IPS-18c (cell line): ENCODE measurements at regions not wholly inside any gene's neighbourhood (a gene's known extent, or its start where the extent isn't known, plus 50 kb on each side); places are given as distances from the start of the nearest gene placed in this dataset.
"Not testable (repeated sequence)": the region's sequence is repeated elsewhere in the genome, so short reads cannot be mapped to it uniquely, and the experiment has no call there.

Experiments
- H3K4me3 ChIP-seq: 2 replicates; pipeline ENCODE4 v1.7.0; 2013; ENCODE audit warnings: low read depth, mild to moderate bottlenecking, low read length, moderate library complexity; ENCODE audit not compliant: insufficient read depth
- H3K9me3 ChIP-seq: one replicate; pipeline ENCODE4 v1.6.1; 2013; ENCODE audit warnings: mild to moderate bottlenecking, low read length, moderate library complexity; ENCODE audit not compliant: control insufficient read depth, insufficient read depth

DNA sequence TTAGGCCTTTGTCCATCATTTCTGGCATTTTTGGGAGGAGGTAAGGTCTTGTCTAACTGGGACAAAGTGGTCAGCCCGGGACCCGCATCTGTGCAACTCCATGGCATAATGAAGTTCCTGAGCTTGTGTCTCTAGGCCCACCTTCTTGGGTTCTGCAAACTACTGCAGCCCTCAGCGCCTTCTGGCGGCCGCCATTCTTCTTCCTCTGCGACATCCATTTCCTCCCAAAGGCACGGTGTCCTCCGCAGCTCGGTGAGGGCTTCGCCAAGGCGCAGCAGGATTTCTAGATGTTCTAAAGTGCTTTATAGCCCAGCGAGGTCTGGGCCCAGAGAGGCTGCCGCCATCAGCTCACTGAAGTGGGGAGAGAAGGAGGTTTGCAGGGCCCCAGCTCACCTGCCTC is 134.4 kb upstream of the OR4E1 start:
- Histone ChIP-seq H3K4me3 (no peak overlapping the region), H3K9me3 (no peaks in the 10 kb centered on the region)

DNA sequence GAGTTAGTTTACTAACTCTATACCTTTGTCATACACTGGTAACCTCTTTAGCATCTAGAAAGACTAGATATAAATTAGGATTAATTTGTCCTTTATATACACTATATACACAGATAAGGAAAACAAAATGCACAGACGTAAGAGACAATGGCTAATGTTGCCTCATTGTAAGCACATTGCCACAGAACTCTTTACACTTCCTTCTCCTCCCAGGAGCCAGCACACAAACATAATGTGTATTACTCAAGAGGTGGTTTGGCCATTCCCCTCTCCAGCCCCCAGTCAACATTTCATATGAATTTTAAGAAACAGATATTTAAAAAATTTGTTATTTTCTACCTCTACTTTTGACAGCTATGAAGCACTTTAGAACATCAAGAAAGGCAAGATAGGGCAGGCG is 131.4 kb upstream of the OR4E1 start:
- Histone ChIP-seq H3K4me3 (no peak overlapping the region), H3K9me3 (no peaks in the 10 kb centered on the region)

DNA sequence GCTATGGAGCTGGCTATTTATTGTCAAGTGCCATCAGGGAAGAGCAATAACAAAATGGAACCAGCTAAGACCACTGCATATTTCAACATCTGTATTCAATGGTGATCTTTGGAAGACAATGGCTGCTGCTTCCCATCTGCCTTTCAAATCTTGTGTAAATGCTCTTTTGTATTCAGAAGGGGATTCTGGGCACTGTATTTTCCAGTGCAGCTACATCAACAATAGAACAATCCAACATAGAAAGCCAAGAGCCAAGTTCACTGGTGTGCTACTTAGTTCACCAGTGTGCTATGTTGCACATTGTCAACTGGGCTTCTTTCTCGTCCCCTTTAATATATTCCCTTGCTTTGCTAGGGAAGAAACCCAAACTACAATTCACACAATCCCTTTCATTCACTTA is 128.8 kb upstream of the OR4E1 start:
- Histone ChIP-seq H3K9me3 (no peaks in the 10 kb centered on the region), H3K4me3 (no peak overlapping the region)

DNA sequence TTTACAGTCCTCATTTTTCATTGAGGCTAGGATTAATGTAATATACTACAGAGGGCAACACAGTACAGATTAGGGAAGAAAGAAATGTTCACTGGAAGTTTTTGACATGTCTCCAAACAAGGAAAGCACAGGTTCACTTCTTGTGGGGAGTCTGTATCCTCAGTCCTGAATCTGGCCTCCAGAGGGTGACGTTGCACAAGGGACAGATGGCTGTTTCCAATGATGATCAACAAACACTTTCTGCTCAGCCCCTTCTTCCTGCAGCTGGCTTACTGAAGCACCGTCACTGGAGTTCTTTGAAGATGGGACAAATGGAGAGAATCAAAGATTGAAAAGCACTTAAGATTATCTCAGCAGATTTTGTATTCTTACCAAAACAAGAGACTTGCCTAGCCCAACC is 123.3 kb upstream of the OR4E1 start:
- Histone ChIP-seq H3K9me3 (no peaks in the 10 kb centered on the region), H3K4me3 (no peak overlapping the region)

- Histone ChIP-seq H3K9me3 (no peaks in the 10 kb centered on the region), H3K4me3 (no peak overlapping the region)
These were observed 121.8 kb upstream of the OR4E1 start for GRCh38 chr14:21795456-21795855.

DNA sequence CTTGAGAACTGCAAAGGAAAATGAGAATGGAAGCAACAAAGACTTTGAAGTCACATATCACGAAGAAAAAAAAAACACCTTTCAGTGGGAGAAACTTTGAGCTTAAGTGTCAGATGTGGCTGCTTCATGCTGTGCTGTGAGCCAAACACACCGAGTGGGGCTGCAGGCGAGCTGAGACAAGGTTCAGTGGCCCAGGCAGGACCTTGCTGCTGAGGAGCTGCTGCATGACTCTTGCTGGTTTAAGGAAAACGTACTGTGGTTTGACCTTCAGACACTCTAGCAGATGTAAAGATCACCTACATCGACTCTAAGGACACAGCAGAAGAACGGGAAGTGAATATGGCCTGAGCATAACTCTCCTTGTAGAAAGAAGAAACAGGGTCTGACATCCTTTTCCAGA is 118.1 kb upstream of the OR4E1 start:
- H3K9me3 ChIP-seq, result no peaks in the 10 kb centered on the region
- H3K4me3 ChIP-seq, result no peak overlapping the region

DNA sequence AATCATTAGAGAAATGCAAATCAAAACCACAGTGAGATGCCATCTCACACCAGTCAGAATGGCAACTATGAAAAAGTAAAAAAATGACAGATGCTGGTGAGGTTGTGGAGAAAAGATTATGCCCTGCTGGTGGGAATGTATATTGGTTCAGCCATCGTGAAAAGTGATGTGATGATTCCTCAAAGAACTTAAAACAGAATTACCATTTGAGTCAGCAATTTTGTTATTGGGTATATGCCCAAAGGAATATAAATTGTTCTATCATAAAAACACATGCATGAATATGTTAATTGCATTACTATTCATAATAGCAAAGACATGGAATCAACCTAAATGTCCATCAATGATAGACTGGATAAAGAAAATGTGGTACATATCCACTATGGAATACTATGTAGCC is 115.1 kb upstream of the OR4E1 start:
- H3K4me3 ChIP-seq, H3K9me3 ChIP-seq: not testable (repeated sequence)

GRCh38 chr14:21787242-21787641 is 113.6 kb upstream of the OR4E1 start:
- H3K4me3 ChIP-seq, H3K9me3 ChIP-seq: not testable (repeated sequence)

DNA sequence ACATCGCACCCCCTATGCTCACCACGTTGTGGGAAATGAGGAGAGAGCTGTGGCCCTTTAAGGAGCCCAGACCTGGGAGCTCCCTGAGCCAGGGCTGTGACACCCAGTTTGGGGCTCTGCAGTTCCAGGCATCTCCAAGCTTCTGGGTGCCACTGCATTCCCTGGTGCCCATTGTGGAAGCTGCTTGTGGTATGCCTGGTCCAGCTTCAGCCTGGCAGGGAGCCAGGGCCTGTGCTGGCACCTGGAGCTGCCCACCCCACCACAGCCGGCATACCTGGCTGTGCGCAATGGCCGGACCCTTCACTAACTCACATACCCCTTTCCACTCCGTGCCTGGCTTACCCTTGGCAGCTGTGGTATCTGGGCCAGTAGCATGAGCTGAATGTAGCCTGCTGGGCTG is 107.9 kb upstream of the OR4E1 start:
- Histone ChIP-seq H3K4me3 (no peak overlapping the region), H3K9me3 (peaks cover 5% of the 10 kb centered on the region)

DNA sequence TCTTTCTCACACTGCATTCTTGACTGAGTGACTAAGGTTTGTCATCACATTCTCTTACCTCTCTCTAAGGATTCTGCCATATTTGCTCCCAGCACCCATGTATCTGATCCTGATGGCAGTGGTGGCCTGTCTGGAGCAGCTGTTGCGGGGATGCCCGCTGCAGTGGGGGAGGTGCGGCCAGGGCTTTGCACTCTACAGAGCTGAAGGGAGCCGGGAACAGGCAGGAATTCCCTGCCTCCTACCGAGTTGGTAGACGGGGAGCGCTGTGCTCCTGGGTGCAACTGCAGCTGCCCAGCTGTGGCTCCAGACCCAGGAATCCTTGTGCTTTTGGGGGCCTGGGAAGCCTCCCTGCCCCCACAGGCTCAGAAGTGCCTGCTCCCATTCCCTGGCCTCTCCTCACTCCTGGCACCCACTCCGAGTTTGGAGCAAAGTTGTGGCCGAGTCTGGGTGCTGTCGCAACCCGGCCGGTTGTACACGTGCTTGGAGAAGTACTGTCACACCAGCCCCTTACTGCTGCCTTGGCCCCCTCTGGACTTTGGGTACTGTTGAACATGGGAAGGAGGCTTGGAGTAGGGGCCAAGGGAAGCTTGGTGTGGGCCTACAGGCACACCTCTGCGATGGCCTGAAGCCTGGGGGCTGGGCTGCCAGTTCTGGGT is 106.9 kb upstream of the OR4E1 start:
- no peak overlapping the region for H3K4me3 ChIP-seq

GRCh38 chr14:21771671-21772070 is 98.1 kb upstream of the OR4E1 start:
- Histone ChIP-seq H3K4me3 (no peak overlapping the region), H3K9me3 (no peaks in the 10 kb centered on the region)

More for the DNA sequence above, 106.9 kb upstream of the OR4E1 start:
- peaks cover 5% of the 10 kb centered on the region for H3K9me3 ChIP-seq

DNA sequence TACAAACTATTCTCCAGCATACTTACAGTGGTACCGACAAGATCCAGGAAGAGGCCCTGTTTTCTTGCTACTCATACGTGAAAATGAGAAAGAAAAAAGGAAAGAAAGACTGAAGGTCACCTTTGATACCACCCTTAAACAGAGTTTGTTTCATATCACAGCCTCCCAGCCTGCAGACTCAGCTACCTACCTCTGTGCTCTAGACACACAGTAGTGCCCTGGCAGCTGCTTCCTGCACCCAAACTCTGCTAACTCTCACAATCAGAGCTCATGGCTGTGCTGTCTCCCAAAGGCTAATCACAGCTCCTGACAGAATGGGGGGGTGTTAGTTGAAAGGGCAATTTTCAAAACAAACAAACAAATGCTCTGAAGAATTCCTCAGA is 95.2 kb upstream of the OR4E1 start:
- Histone ChIP-seq H3K9me3 (no peaks in the 10 kb centered on the region), H3K4me3 (no peak overlapping the region)

DNA sequence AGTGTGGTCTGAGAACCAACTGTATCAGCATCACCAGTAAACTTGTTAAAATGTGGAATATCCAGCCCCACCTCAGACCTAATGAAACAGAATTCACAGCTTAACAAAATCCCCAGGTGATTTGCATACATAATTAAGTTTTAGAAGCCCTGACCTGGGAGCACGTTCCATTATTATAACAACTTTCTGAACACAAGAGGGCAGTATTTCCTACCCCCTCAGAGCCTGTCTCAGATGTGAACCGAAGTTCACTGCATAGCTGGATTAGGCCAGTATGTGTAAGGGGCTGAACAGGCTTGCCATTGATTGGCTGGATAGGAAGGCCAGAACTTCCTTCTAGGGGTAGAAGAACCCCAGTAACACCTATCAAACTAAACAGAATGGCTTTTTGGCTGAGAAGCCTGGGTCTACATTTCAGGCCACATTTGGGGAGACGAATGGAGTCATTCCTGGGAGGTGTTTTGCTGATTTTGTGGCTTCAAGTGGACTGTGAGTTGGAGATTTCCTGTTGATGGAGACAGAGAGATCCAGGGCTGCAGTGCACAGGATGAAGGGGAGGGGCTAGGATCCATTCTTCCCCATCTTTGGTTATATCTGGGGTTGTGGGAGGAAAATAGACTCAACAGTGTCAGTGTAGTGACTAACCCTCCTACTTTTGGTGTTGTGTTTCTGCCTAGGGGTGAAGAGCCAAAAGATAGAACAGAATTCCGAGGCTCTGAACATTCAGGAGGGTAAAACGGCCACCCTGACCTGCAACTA is 94.7 kb upstream of the OR4E1 start:
- no peak overlapping the region for H3K4me3 ChIP-seq
- no peaks in the 10 kb centered on the region for H3K9me3 ChIP-seq

GRCh38 chr14:21760360-21760759 is 86.7 kb upstream of the OR4E1 start:
- H3K9me3 ChIP-seq, H3K4me3 ChIP-seq: not testable (repeated sequence)

DNA sequence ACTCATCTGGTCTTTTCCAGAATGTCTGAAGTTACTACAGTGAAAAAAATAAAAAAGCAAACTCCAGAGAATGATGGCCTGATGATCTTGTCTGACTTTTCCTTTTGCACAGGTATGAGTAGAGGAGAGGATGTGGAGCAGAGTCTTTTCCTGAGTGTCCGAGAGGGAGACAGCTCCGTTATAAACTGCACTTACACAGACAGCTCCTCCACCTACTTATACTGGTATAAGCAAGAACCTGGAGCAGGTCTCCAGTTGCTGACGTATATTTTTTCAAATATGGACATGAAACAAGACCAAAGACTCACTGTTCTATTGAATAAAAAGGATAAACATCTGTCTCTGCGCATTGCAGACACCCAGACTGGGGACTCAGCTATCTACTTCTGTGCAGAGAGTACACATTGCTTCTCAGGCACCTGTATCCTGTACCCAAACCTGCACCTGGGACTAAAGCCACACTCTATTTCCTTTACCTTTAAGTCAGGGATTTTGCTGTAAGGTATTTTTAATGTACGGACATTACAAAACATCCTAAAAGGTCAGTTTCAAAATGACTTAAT is 75.8 kb upstream of the OR4E1 start:
- no peak overlapping the region for H3K4me3 ChIP-seq
- H3K9me3 ChIP-seq, result no peaks in the 10 kb centered on the region

DNA sequence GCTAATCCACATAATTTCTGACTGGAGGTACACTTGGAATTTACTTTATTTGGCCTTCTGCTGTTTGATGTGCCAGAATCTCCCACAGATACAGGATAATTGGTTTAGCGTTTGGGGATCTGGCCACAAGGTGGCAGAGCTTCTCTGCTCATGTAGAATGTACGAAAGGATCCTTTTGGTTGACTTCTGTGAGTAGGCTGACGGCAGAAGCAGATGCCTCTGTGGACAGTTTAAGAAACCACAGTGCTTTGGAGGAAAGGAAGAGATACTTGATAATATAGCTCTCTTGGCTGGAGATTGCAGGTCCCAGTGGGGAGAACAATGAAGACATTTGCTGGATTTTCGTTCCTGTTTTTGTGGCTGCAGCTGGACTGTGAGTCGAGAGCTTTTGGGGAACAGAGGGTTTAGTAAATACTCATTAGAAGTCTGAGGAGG is 75.3 kb upstream of the OR4E1 start:
- H3K9me3 ChIP-seq, result no peaks in the 10 kb centered on the region
- H3K4me3 ChIP-seq, result no peak overlapping the region

GRCh38 chr14:21735639-21736307 is 62.2 kb upstream of the OR4E1 start:
- no peak overlapping the region for H3K4me3 ChIP-seq
- H3K9me3 ChIP-seq, result peaks cover 3% of the 10 kb centered on the region

GRCh38 chr14:21735200-21735599 is 61.6 kb upstream of the OR4E1 start:
- Histone ChIP-seq H3K4me3 (no peak overlapping the region), H3K9me3 (peaks cover 3% of the 10 kb centered on the region)
